Memory B cell (primary cell): ENCODE measurements at regions not wholly inside any gene's neighbourhood (a gene's known extent, or its start where the extent isn't known, plus 50 kb on each side); places are given as distances from the start of the nearest gene placed in this dataset.

ENCODE experiments used
- ATAC-seq: fragments of 150-1000 bp; cut with Tn5 transposase; 2 replicates; pipeline ENCODE4 v1.10.0; 2021; ENCODE audit warnings: low read depth, mild to moderate bottlenecking, moderate library complexity
- DNase-seq, 2 donors: peaks; one replicate each; pipeline ENCODE4 v3.0.0; 2022; ENCODE audit warnings: low spot score in 2 of 2
- H3K27ac Mint-ChIP-seq: one replicate; pipeline ENCODE4 v1.8.0; 2022; ENCODE audit warnings: mild to moderate bottlenecking, moderate library complexity, mixed read lengths
- H3K27me3 Mint-ChIP-seq: one replicate; pipeline ENCODE4 v1.8.0; 2022; ENCODE audit warnings: mixed read lengths
- H3K36me3 Mint-ChIP-seq: one replicate; pipeline ENCODE4 v1.8.0; 2022; ENCODE audit warnings: mild to moderate bottlenecking, mixed read lengths
- H3K4me1 Mint-ChIP-seq: one replicate; pipeline ENCODE4 v1.8.0; 2022; ENCODE audit warnings: mixed read lengths
- H3K4me3 Mint-ChIP-seq: one replicate; pipeline ENCODE4 v1.8.0; 2022; ENCODE audit warnings: mild to moderate bottlenecking, moderate library complexity, mixed read lengths
- H3K9me3 Mint-ChIP-seq: one replicate; pipeline ENCODE4 v1.8.0; 2022; ENCODE audit warnings: mixed read lengths

DNA sequence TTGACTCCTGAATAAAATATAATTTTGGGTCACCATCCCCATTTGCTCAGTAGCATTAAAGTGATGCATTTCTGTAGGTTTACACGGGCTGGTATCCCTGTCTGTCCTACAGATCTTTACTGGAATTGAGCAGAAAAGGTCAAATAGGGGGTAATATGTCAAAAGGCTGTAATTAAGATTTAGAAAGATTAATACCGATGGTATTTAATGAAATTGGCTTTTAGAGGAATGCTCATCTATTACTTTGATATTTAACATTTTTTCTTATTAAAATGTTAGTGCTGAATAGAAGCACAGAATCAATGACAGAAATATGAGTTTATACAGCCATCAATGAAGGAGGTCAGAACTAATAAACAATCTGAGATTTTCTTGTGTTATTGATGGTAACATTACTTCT is 1762.2 kb upstream of the WWC1 start:
- Mint-ChIP-seq H3K4me3 (no peak overlapping the region), H3K27me3 (no peaks in the 10 kb centered on the region), H3K27ac (no peak overlapping the region), H3K4me1 (no peaks in the 10 kb centered on the region), H3K36me3 (no peaks in the 10 kb centered on the region), H3K9me3 (no peaks in the 10 kb centered on the region)
- no peak for DNase-seq
- ATAC-seq, result no peak

DNA sequence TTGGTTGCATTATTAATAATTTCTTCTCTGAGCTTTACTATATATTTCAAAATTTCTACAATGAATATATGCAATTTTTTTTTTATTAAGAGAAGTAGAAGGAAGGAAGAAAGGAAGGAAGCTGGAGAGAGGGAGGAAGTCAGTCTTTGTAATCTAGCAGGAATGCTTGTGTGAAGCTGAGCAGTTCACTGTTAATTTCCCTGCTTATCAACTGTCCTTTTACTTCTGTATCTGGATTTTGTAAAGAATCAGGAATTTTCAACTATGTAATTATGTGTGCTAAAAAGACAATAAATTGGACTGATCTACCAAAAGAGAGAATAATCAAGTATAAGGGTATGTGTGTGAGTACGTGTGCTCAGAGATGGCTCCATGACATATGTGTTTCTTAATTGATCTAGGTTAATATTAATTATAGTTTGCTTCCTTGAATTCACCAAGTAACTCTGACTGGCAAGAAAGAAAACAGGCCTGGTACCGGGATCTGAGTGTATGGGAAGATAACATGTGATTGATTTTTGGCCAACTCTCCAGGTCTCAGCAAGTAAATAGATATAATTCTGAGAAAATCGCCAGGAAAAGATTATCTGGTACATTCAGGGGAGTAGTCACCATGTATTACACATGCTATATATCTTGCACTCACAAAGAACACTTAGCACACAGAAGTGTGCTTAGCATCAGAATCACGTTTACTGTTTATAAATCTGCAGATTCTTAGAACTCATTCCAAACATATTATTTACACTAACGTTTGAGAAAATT is 1758.8 kb upstream of the WWC1 start:
- H3K4me1 Mint-ChIP-seq, result no peaks in the 10 kb centered on the region
- H3K4me3 Mint-ChIP-seq, result no peak overlapping the region
- H3K36me3 Mint-ChIP-seq, result peaks cover 1% of the 10 kb centered on the region
- ATAC-seq, result no peak
- no peaks in the 10 kb centered on the region for H3K27me3 Mint-ChIP-seq
- no peak overlapping the region for H3K27ac Mint-ChIP-seq
- no peak for DNase-seq
- peaks cover 3% of the 10 kb centered on the region for H3K9me3 Mint-ChIP-seq

DNA sequence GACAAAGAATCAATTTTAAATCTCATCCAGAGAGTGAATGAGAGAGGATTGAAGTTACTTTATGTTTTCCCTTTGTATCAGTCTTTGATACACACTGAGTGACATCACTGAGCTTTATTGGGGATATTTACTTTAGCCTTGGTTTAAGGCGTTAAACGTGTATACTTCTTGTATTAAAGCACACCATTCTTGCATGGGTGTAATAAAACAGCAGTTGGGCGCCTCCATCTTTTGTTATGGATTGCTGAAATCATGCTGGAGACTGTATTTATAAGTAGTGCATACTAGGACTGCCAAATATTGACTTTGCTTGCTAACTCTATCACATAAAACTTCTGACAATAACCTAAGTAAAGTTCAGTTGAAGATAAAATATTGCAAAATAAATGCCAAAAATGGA is 1755.8 kb upstream of the WWC1 start:
- no peaks in the 10 kb centered on the region for H3K4me1 Mint-ChIP-seq
- H3K27me3 Mint-ChIP-seq, result no peaks in the 10 kb centered on the region
- ATAC-seq (no peak), DNase-seq (no peak)
- no peak overlapping the region for H3K4me3 Mint-ChIP-seq
- H3K9me3 Mint-ChIP-seq, result peaks cover 3% of the 10 kb centered on the region
- H3K36me3 Mint-ChIP-seq, result peaks cover 1% of the 10 kb centered on the region
- H3K27ac Mint-ChIP-seq, result no peak overlapping the region

DNA sequence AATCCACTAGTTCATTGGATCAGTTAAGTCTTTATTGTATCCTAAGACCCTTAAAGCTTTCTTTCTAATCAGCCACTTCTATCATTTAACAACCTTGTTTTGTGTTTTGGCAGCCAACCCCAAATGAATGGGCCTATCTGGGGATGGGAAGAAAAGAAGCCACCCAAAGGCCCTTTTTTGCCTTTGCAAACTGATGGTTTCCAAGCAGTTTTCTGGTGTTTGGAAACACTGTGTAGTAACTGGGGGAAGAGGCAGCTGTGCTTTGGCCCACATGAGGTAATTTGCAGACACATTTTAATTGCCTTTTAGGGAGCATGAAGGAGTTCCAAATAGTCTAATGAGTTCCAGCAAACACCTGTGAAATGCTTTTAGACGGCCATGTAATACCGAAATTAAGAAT is 1751.3 kb upstream of the WWC1 start:
- DNase-seq, result no peak
- Mint-ChIP-seq H3K9me3 (peaks cover 3% of the 10 kb centered on the region), H3K36me3 (peaks cover 1% of the 10 kb centered on the region), H3K4me1 (no peaks in the 10 kb centered on the region), H3K27ac (no peak overlapping the region), H3K4me3 (no peak overlapping the region), H3K27me3 (no peaks in the 10 kb centered on the region)
- no peak for ATAC-seq

DNA sequence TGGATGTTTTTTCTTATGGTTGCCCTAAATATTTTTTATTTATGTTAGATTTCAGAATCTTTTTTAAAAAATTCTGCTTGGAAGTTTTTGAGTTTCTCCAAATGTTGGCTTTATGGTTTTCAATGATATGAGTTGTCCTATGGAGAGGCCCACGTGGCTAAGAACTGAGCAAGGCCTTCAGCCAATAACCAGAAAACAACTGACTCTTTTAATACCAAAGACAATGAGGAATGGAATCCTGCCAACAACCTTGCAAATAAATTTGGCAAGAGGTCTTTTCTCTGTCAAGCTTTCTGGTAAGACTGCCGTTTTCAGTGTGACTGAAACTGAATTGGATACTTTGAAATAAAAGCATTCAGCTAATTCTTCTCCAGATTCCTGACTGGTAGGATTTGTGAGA is 1740.1 kb upstream of the WWC1 start:
- H3K4me1 Mint-ChIP-seq, result no peaks in the 10 kb centered on the region
- DNase-seq, result no peak
- no peaks in the 10 kb centered on the region for H3K9me3 Mint-ChIP-seq
- no peaks in the 10 kb centered on the region for H3K36me3 Mint-ChIP-seq
- H3K4me3 Mint-ChIP-seq, result no peak overlapping the region
- ATAC-seq, result no peak
- no peaks in the 10 kb centered on the region for H3K27me3 Mint-ChIP-seq
- H3K27ac Mint-ChIP-seq, result no peak overlapping the region

DNA sequence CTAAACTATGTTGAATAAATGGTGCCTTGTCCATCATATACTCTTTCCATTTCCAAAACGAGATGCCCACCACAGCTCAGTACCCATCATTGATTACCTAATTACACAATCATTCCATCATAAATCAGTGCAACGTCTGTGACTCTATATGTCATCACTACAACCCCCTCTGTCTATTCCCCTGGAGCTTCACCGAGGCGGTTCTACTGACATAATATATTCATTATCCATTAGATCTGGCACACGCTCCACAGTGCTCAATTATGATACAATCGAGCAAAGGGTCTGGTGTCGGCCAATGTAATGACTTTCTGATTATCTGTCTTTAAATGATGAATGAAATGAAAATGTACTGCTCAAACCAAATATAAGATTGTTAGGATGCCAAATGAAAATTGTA is 1737.7 kb upstream of the WWC1 start:
- H3K9me3 Mint-ChIP-seq, result no peaks in the 10 kb centered on the region
- H3K27me3 Mint-ChIP-seq, result no peaks in the 10 kb centered on the region
- H3K27ac Mint-ChIP-seq, result no peak overlapping the region
- DNase-seq, result no peak
- H3K36me3 Mint-ChIP-seq, result no peaks in the 10 kb centered on the region
- no peak for ATAC-seq
- H3K4me1 Mint-ChIP-seq, result no peaks in the 10 kb centered on the region
- no peak overlapping the region for H3K4me3 Mint-ChIP-seq

DNA sequence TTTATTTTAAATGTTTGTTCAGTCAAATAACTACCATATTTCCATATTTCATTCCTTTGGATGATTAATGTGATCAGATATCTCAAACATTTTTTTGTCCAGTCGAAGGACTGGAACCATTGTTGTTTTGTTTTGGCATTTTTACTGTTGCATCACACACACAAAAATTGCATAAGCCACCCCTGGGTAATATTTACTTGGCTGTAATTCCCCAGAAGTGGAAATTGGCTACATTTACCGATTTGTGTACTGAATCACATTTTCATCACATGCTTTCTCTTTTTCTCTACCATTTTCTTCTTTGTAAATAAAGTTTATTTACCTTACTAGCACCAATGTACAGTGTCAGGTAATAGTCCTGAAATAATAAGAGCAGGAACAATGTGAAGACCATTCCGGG is 1729.7 kb upstream of the WWC1 start:
- Mint-ChIP-seq H3K9me3 (peaks cover 9% of the 10 kb centered on the region), H3K4me1 (no peaks in the 10 kb centered on the region), H3K27me3 (no peaks in the 10 kb centered on the region), H3K36me3 (no peaks in the 10 kb centered on the region), H3K4me3 (no peak overlapping the region), H3K27ac (no peak overlapping the region)
- ATAC-seq, result no peak
- DNase-seq, result no peak

DNA sequence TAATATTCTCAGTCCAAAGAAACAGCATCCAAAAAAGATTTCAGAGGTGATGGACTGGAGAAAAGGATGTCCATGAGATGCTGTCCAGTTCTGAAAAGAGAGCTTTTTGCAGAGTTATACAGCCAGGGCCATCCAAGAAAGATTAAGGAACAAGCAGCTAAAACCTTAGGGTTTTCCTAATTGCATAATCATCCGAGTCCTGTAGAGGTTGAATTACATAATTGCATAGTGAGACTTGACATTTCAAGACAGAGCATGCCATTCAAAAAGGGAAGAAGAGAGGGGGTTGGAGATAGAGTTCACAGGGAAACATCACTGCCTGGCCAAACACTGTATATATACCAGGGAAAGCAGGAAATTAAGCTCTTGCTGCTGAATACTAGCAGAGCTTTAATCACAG is 1729.2 kb upstream of the WWC1 start:
- no peak overlapping the region for H3K4me3 Mint-ChIP-seq

DNA sequence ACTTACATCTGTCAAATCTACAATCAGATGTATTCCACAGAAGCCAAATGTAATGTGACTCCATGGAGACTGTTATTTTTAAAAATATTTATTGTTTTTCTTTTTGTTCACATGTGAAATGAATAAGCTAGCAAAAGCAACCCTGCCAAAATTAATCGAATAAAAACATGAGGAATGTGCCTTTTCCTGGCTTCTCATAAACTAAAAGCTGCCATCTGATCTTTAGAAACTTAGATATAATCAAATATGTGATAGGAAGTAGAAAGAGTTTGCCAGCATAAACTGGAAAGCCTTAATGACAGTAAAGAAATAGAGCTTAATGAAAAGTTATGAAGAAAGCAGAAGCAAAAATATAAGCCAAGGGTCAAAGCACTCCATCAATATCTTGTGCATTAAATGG is 1724.7 kb upstream of the WWC1 start:
- no peaks in the 10 kb centered on the region for H3K4me1 Mint-ChIP-seq
- no peak overlapping the region for H3K4me3 Mint-ChIP-seq
- no peaks in the 10 kb centered on the region for H3K36me3 Mint-ChIP-seq
- ATAC-seq (no peak), DNase-seq (no peak)
- H3K27ac Mint-ChIP-seq, result no peak overlapping the region
- no peaks in the 10 kb centered on the region for H3K27me3 Mint-ChIP-seq
- H3K9me3 Mint-ChIP-seq, result peaks cover 7% of the 10 kb centered on the region

More for the DNA sequence above, 1729.2 kb upstream of the WWC1 start:
- H3K27me3 Mint-ChIP-seq, result no peaks in the 10 kb centered on the region
- ATAC-seq (no peak), DNase-seq (no peak)
- no peak overlapping the region for H3K27ac Mint-ChIP-seq
- peaks cover 9% of the 10 kb centered on the region for H3K9me3 Mint-ChIP-seq
- no peaks in the 10 kb centered on the region for H3K36me3 Mint-ChIP-seq
- no peaks in the 10 kb centered on the region for H3K4me1 Mint-ChIP-seq

DNA sequence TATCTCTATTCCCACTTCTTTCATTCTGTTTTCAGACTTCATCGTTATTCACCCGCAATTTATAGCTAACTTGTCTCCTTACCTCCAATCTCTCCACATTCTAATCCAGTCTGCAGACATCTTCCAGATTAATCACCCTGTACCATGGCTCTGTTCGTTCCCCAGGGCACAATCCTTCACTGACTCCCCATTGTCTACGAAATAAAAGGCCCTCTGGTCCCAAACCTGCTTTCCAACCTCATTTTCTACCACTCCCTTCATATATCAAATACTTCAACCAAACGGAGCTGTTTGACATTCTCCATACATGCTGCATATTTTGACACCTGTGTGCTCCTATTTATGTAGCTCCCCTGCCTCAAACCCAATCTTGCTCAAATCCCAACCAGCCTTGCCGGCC is 1720.6 kb upstream of the WWC1 start:
- Mint-ChIP-seq H3K9me3 (peaks cover 4% of the 10 kb centered on the region), H3K27me3 (no peaks in the 10 kb centered on the region), H3K36me3 (no peaks in the 10 kb centered on the region), H3K27ac (no peak overlapping the region), H3K4me3 (no peak overlapping the region), H3K4me1 (no peaks in the 10 kb centered on the region)
- ATAC-seq (no peak), DNase-seq (no peak)

DNA sequence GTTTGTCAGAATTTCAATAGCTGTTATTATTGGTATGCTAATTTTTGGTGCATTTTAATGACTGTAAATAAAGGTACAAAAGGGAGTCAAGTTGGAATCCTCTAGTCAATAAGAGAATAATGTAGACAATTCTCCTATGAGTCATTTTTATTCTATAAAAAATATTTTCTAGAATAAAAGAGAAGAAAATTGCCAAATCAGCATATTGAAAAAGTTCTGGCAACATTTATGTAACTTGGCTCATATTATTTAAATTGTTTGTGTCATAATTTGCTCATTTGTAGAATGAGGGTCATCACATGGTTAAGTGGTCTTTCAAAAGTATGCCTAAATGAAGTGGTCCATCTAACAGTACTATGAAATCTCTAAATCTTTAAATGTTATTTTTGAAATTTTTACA is 1719.8 kb upstream of the WWC1 start:
- Mint-ChIP-seq H3K4me3 (no peak overlapping the region), H3K4me1 (no peaks in the 10 kb centered on the region), H3K36me3 (no peaks in the 10 kb centered on the region), H3K27ac (no peak overlapping the region), H3K27me3 (no peaks in the 10 kb centered on the region), H3K9me3 (peaks cover 4% of the 10 kb centered on the region)
- no peak for DNase-seq
- no peak for ATAC-seq

DNA sequence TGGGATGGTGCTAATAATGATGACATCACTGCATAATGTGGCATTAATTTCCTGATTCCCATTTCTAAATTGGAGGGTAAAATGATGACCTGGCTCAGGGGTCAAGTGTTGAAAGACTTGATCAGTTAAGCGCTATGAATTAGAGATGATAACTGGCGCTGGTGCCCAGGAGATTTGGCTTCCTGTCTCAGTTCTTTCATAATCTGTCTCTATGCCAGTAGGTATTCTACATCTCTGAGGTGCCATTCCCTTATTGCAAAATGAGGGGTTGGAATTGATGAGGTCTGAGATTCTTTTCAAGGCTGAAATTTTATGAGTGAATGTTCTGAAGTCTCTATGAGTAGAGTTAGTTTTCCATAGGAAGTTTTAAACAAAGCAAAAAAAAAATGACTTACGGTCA is 1715.1 kb upstream of the WWC1 start:
- Mint-ChIP-seq H3K36me3 (no peaks in the 10 kb centered on the region), H3K27ac (no peak overlapping the region)
- ATAC-seq, result no peak

DNA sequence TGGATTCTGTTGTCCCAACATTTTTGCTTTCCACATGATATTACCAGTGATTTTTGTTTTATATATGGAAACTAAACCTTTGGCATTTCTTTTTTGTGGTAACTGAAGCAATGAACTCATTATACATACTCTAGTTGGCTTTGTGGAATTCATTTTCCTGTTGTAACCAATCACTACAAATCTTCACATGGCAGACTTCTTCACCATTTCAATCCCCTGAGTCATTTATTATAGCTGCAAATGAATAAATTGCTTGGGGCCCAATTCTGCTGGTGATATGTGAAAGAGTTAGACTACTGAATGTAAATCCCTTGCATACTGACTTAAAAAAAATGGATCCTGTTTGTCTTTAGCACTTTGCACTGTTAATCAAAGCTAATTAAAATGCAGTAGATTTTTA is 1709.6 kb upstream of the WWC1 start:
- ATAC-seq (no peak), DNase-seq (no peak)
- H3K4me1 Mint-ChIP-seq, result no peaks in the 10 kb centered on the region
- H3K27me3 Mint-ChIP-seq, result no peaks in the 10 kb centered on the region
- H3K27ac Mint-ChIP-seq, result no peak overlapping the region
- H3K36me3 Mint-ChIP-seq, result no peaks in the 10 kb centered on the region
- no peak overlapping the region for H3K4me3 Mint-ChIP-seq
- H3K9me3 Mint-ChIP-seq, result peaks cover 6% of the 10 kb centered on the region

More for the DNA sequence above, 1715.1 kb upstream of the WWC1 start:
- Mint-ChIP-seq H3K9me3 (peaks cover 2% of the 10 kb centered on the region), H3K4me3 (no peak overlapping the region), H3K27me3 (no peaks in the 10 kb centered on the region), H3K4me1 (no peaks in the 10 kb centered on the region)
- DNase-seq, result no peak

DNA sequence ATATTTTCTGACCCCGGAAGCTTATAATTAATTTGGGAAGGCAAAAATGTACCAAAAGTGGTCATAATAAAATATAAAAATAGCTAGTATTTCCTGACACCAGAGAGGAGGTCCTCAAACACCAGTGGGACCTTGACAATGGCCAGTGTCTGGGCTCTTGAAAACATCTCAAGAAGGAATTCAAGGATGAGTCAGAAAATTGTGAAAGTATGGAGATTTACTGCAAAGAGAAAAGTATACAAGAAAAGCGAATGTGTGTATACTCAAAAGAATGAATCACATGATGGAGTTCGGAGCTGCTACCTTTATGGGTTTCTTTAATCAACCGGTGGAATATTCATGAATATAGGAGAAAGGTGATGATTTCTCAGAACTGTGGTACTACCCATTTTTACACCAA is 1709.0 kb upstream of the WWC1 start:
- no peaks in the 10 kb centered on the region for H3K4me1 Mint-ChIP-seq
- H3K36me3 Mint-ChIP-seq, result no peaks in the 10 kb centered on the region
- ATAC-seq (no peak), DNase-seq (no peak)
- no peak overlapping the region for H3K4me3 Mint-ChIP-seq
- H3K27ac Mint-ChIP-seq, result no peak overlapping the region
- H3K27me3 Mint-ChIP-seq, result no peaks in the 10 kb centered on the region
- peaks cover 6% of the 10 kb centered on the region for H3K9me3 Mint-ChIP-seq

DNA sequence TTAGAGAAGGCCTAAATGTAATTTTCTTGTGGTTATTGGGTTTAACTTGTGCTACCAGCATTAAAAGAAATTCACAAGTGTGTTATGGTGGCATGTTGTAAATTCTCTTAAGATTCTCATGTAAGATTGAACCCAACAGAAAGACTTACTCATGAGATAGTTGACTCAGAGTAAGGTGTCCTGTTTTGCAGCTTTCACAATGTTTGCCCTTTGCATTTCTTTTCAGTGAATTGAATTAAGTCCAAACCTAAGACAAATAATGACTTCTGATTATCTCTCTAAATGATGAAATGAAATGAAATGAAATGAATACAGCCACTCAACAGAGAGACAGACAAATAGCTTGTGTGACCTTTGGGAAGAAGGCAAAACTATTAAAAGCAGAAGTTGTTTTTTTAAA is 1696.9 kb upstream of the WWC1 start:
- Mint-ChIP-seq H3K9me3 (peaks cover 7% of the 10 kb centered on the region), H3K4me1 (no peaks in the 10 kb centered on the region), H3K36me3 (no peaks in the 10 kb centered on the region), H3K27me3 (no peaks in the 10 kb centered on the region), H3K27ac (no peak overlapping the region), H3K4me3 (no peak overlapping the region)
- no peak for ATAC-seq
- no peak for DNase-seq
